Ascending aorta (tissue), 2 donors: ENCODE measurements at regions not wholly inside any gene's neighbourhood (a gene's known extent, or its start where the extent isn't known, plus 50 kb on each side); places are given as distances from the start of the nearest gene placed in this dataset.
A peak's percentile ranks its signal among the peaks of the same experiment; 100 is the strongest.

Experiments used
- DNase-seq, 2 donors: peaks; one replicate each; pipeline ENCODE4 v3.0.0-alpha.2; 2019; ENCODE audit warnings: low spot score in 2 of 2
- H3K27ac ChIP-seq, 2 donors: fragments of 200-600 bp; sonication (generic); one replicate each; pipeline ENCODE4 v1.5.1; 2016 to 2017; ENCODE audit warnings: mild to moderate bottlenecking in 1 of 2
- H3K27me3 ChIP-seq: fragments of 200-600 bp; sonication (generic); one replicate; pipeline ENCODE4 v1.5.1; 2017
- H3K36me3 ChIP-seq, 2 donors: fragments of 200-600 bp; sonication (generic); one replicate each; pipeline ENCODE4 v1.5.1; 2016
- H3K4me1 ChIP-seq, 2 donors: fragments of 200-600 bp; sonication (generic); one replicate each; pipeline ENCODE4 v1.5.1; 2016 to 2017; ENCODE audit warnings: mild to moderate bottlenecking in 1 of 2
- H3K4me3 ChIP-seq, 2 donors: fragments of 200-600 bp; sonication (generic); one replicate each; pipeline ENCODE4 v1.5.1; 2016 to 2017; ENCODE audit warnings: mild to moderate bottlenecking in 1 of 2
- H3K9me3 ChIP-seq, 2 donors: fragments of 200-600 bp; sonication (generic); one replicate each; pipeline ENCODE4 v1.5.1; 2016
- intact Hi-C: fragments of 100-400 bp; cut with DNase I; formaldehyde crosslinking; loops from one replicate; pipeline ENCODE4 v1.15.1; 2023
- TF ChIP-seq, protein P1 (sequence below), 3 experiments: fragments of 200-600 bp in 2 of 3; fragments of 450-650 bp in 1 of 3; sonication (generic) in 2 of 3; IDR thresholded peaks; one replicate each; pipeline ENCODE4 v1.5.1; 2016 to 2019; ENCODE audit warnings: antibody characterized with exemption in 3 of 3, mild to moderate bottlenecking in 1 of 3, moderate library complexity in 1 of 3

DNA sequence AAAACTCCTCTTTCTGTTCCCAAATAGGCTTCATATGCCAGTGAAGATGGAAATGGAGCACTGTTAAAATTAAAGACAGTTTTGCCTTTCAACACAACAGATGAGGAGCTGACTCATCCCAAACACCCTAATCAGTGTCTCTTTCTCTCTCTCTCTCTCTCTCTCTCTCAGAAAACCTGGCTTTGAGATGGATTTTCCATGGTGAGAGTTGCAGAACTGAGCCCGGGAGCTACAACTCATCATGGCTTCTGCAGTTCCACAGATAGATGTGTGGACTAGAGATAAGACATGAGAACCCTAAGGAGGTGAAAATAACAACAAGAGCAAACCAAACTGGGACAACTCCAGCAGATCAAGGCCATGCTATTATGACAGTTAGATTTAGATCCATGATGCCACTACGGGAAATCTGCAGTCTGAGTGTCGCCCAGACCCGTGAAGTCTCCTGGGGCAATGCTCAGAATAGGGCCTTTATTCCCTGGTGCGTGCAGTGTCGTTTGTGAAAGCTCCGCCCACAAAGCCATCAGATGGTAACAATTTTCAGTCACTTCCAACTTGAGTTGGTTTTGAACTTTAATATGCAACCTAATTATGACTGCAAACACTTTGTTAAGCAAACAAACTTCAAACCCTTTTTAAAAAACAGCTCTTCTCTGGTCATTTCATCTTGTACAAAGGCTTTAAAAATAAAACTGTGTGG, 338.2 kb upstream of the PREP start:
- Histone ChIP-seq H3K27ac (no peak overlapping the region), H3K4me1 (no peaks in the 10 kb centered on the region), H3K4me3 (no peak overlapping the region), H3K27me3 (no peaks in the 10 kb centered on the region), H3K36me3 (no peaks in the 10 kb centered on the region), H3K9me3 (no peaks in the 10 kb centered on the region)
- TF ChIP-seq, protein P1, sequence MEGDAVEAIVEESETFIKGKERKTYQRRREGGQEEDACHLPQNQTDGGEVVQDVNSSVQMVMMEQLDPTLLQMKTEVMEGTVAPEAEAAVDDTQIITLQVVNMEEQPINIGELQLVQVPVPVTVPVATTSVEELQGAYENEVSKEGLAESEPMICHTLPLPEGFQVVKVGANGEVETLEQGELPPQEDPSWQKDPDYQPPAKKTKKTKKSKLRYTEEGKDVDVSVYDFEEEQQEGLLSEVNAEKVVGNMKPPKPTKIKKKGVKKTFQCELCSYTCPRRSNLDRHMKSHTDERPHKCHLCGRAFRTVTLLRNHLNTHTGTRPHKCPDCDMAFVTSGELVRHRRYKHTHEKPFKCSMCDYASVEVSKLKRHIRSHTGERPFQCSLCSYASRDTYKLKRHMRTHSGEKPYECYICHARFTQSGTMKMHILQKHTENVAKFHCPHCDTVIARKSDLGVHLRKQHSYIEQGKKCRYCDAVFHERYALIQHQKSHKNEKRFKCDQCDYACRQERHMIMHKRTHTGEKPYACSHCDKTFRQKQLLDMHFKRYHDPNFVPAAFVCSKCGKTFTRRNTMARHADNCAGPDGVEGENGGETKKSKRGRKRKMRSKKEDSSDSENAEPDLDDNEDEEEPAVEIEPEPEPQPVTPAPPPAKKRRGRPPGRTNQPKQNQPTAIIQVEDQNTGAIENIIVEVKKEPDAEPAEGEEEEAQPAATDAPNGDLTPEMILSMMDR (IDR thresholded peaks at IDR 0.05), result no peak
- no peak for DNase-seq
- intact Hi-C loops, result no loop called here

DNA sequence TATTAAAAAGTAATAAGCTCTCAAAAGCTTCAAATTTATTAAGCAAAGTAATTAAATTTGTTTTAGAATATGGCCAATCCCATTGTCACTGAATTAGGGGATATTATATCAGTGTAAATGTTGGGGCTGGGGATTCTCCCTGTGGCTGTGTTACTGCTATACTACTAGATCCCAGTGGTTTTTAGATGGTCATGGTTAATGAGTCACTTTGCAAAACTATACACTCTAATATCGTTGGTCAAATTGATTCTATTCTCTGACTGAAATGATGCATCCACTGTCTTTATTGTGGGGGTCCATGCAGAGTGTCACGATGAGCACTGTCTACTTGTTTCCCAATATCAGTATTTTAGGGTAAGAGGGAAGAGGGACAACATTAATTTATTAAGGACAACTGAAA, 336.9 kb upstream of the PREP start:
- Histone ChIP-seq H3K36me3 (no peaks in the 10 kb centered on the region), H3K27ac (no peak overlapping the region), H3K9me3 (no peaks in the 10 kb centered on the region), H3K4me3 (no peak overlapping the region), H3K4me1 (no peaks in the 10 kb centered on the region), H3K27me3 (no peaks in the 10 kb centered on the region)
- DNase-seq, result no peak
- intact Hi-C loops, result no loop called here
- TF ChIP-seq, protein P1 (IDR thresholded peaks at IDR 0.05), result no peak

DNA sequence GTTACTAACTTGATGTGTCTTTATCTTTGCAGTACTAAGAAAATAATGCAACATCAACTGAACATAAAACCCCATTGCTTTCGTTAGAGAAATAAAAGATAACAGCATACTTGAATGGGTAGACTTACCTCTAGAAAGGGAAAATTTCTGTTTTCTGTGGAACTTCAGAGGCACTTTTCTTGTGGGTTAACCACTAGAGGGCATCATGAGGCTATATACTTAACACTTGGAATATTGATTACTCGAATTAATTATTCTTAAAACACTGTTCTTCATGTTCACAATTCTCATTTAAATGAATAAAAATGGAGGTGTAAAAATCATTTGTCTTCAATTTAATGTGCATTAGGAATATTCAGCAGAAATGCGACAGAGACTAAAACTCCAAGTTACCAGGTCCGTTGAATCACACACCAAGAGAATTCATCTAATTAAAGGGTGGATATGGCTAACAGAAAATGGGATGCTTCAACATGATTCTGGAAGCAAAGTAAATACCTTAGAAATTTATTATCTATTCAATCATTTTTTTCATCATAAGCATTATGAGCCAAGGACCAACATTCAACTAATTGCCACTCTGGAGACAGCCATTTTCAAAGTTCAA, 330.8 kb upstream of the PREP start:
- Histone ChIP-seq H3K27me3 (no peaks in the 10 kb centered on the region), H3K27ac (no peak overlapping the region), H3K4me3 (no peak overlapping the region), H3K36me3 (no peaks in the 10 kb centered on the region), H3K9me3 (no peaks in the 10 kb centered on the region), H3K4me1 (no peaks in the 10 kb centered on the region)
- intact Hi-C loops, result no loop called here
- TF ChIP-seq, protein P1 (IDR thresholded peaks at IDR 0.05), result peak in 2 of 3 experiments; percentile 22 to 43
- no peak for DNase-seq

DNA sequence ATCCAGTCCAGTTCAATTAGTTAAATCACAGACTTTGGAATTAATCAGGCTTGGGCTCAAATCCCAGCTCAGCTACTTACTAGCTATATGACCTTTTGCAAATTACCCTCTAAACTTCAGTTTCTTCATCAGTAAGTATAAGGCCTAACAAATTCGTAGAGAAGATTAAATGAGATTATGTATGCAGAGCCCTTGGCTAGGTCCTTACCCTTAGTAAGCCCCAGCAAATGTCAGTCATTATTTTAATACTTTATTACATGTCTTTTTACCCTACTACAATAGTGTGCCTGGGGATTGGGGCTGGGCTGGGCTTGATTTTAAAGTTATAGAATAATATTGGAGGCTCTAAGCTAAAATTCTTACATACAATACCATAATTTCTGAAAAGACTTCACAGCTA, 326.1 kb upstream of the PREP start:
- H3K27me3 ChIP-seq, result no peaks in the 10 kb centered on the region
- intact Hi-C loops, result no loop called here
- no peaks in the 10 kb centered on the region for H3K36me3 ChIP-seq
- DNase-seq, result no peak
- no peaks in the 10 kb centered on the region for H3K9me3 ChIP-seq
- H3K4me3 ChIP-seq, result no peak overlapping the region
- no peaks in the 10 kb centered on the region for H3K4me1 ChIP-seq
- H3K27ac ChIP-seq, result no peak overlapping the region
- TF ChIP-seq, protein P1 (IDR thresholded peaks at IDR 0.05), result no peak

DNA sequence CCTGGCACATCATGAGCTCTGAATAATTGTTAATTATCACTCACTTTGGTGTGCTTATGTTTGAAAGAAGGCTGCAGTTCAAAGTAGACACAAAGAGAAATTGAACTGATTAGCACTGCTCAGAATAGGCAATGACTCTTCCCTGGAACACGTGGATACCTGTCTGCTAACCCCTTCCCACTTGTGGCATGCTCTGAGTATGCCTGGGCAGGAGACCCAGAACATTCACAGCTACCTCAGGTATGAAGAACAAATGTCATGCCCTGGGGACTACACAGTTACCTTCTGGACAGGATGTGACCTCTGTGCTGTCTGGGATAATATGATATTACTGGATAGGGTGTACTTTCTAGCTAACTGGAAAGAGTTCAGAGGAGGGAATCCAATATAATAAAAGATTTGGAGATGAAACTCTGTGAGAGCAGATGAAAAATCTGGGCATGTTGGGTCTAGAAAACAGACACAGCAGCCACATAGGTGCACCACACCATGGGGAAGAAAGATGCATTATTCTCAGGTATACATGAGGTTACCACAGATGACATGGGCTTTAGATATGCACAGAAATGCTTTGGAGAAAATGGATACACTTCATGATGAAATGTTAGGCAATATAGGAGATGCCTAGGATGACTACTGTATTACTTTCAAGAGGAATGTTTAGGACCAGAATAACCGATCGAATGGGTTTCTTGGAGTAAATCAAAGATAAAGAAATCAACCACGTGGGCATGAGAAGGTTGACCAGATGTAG, 324.2 kb upstream of the PREP start:
- Histone ChIP-seq H3K27me3 (no peaks in the 10 kb centered on the region), H3K9me3 (no peaks in the 10 kb centered on the region), H3K27ac (no peak overlapping the region), H3K36me3 (no peaks in the 10 kb centered on the region), H3K4me1 (no peaks in the 10 kb centered on the region), H3K4me3 (no peak overlapping the region)
- no peak for DNase-seq
- TF ChIP-seq, protein P1 (IDR thresholded peaks at IDR 0.05), result no peak
- intact Hi-C loops, result no loop called here
